ENCODE measurements at regions not wholly inside any gene's neighbourhood (a gene's known extent, or its start where the extent isn't known, plus 50 kb on each side); places are given as distances from the start of the nearest gene placed in this dataset.

DNA sequence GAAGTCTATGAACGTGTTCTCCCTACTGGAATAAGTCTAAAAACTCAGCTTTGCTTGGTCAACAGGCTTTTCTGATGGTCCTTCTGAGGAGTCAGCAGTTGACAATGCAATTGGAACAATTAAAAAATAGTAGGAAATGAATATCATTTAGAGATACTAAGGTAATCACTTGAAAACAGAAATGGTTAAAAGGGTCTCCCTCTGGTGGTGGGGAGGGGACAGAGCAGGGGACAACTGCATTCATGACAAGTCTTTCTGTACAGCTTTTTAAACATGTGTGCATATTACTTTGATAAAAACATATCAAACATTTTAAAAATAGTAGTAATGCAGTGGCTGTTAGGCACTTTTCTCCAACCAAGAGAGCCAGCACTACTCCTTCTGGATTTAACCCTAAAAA lies 119.9 kb upstream of the FHIT start:
- Histone ChIP-seq H3K27ac (ENCODE audit: extremely low read depth, low read depth, low read length) (no peak overlapping the region), H3K4me3 (ENCODE audit: low read depth, low read length) (no peak overlapping the region), H3K4me1 (ENCODE audit: control insufficient read depth, insufficient read depth, low read length) (no peaks in the 10 kb centered on the region), H3K36me3 (ENCODE audit: control insufficient read depth in 2 of 2, insufficient read depth in 1 of 2, low read length in 2 of 2) (no peaks in the 10 kb centered on the region), H3K9me3 (ENCODE audit: control insufficient read depth, insufficient read depth, low read depth, low read length) (no peaks in the 10 kb centered on the region)
- CTCF ChIA-PET, result interaction anchor here (0.6 to 1.4 kb wide), 12 partner anchors 9 to 1697 kb away, joined by 3 to 6 read pairs (median 3); no protein-coding TSS in a partner anchor
- POLR2A ChIA-PET, result no interaction called here
- TF ChIP-seq, protein P1, sequence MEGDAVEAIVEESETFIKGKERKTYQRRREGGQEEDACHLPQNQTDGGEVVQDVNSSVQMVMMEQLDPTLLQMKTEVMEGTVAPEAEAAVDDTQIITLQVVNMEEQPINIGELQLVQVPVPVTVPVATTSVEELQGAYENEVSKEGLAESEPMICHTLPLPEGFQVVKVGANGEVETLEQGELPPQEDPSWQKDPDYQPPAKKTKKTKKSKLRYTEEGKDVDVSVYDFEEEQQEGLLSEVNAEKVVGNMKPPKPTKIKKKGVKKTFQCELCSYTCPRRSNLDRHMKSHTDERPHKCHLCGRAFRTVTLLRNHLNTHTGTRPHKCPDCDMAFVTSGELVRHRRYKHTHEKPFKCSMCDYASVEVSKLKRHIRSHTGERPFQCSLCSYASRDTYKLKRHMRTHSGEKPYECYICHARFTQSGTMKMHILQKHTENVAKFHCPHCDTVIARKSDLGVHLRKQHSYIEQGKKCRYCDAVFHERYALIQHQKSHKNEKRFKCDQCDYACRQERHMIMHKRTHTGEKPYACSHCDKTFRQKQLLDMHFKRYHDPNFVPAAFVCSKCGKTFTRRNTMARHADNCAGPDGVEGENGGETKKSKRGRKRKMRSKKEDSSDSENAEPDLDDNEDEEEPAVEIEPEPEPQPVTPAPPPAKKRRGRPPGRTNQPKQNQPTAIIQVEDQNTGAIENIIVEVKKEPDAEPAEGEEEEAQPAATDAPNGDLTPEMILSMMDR (tag by site-specific recombination; IDR thresholded peaks at IDR 0.05), result 0 out of 2 replicates have a peak, but pooled peaks have one; percentile 24
- TF ChIP-seq ZNF776 (tag by site-specific recombination; IDR thresholded peaks at IDR 0.05; ENCODE audit: borderline replicate concordance) (no peak), ZNF473 (tag by site-specific recombination; IDR thresholded peaks at IDR 0.05) (no peak), SP3 (tag by site-specific recombination; IDR thresholded peaks at IDR 0.05) (no peak), ZBTB7A (tag by site-specific recombination; IDR thresholded peaks at IDR 0.05; ENCODE audit: low read depth) (no peak), SP2 (tag by site-specific recombination; IDR thresholded peaks at IDR 0.05) (no peak), ZNF654 (tag by site-specific recombination; IDR thresholded peaks at IDR 0.05; ENCODE audit: low read depth) (peak; percentile 24; the same call in 1 of the 2 replicates), ZNF335 (tag by site-specific recombination; conservative IDR thresholded peaks at IDR 0.05) (no peak), ZFHX2 (tag by site-specific recombination; conservative IDR thresholded peaks at IDR 0.05) (no peak), KLF9 (tag by site-specific recombination; IDR thresholded peaks at IDR 0.05; ENCODE audit: low read depth) (no peak), ZNF211 (tag by site-specific recombination; IDR thresholded peaks at IDR 0.05; ENCODE audit: low read depth) (no peak), SCRT1 (tag by site-specific recombination; IDR thresholded peaks at IDR 0.05; ENCODE audit: borderline replicate concordance) (no peak)

DNA sequence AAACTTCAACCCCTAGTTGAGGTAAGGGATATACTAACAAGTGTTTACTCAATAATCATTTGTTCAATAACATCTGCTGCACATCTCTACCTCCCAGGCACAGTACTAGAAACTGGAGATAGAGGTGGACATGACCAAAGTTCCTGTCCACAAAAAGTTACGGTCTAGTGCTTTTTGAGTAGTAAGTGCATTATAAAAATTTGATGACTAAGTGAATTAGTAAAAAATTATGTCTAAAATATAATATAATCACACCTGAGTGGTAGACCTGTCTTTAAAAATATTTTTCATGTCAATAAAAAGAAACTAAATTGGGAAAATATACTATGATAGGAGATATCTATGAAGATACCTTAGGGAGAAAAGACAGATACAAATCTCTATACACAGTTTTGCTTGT lies 121.5 kb upstream of the FHIT start:
- no peaks in the 10 kb centered on the region for H3K36me3 ChIP-seq (ENCODE audit: control insufficient read depth in 2 of 2, insufficient read depth in 1 of 2, low read length in 2 of 2)
- CTCF ChIA-PET, result interaction anchor here (0.6 to 0.8 kb wide), 3 partner anchors 9 to 1106 kb away, joined by 3 read pairs; no protein-coding TSS in a partner anchor
- no peaks in the 10 kb centered on the region for H3K9me3 ChIP-seq (ENCODE audit: control insufficient read depth, insufficient read depth, low read depth, low read length)
- H3K27ac ChIP-seq (ENCODE audit: extremely low read depth, low read depth, low read length), result no peak overlapping the region
- no peak overlapping the region for H3K4me3 ChIP-seq (ENCODE audit: low read depth, low read length)
- POLR2A ChIA-PET, result no interaction called here
- H3K4me1 ChIP-seq (ENCODE audit: control insufficient read depth, insufficient read depth, low read length), result no peaks in the 10 kb centered on the region
- TF ChIP-seq, protein P2, sequence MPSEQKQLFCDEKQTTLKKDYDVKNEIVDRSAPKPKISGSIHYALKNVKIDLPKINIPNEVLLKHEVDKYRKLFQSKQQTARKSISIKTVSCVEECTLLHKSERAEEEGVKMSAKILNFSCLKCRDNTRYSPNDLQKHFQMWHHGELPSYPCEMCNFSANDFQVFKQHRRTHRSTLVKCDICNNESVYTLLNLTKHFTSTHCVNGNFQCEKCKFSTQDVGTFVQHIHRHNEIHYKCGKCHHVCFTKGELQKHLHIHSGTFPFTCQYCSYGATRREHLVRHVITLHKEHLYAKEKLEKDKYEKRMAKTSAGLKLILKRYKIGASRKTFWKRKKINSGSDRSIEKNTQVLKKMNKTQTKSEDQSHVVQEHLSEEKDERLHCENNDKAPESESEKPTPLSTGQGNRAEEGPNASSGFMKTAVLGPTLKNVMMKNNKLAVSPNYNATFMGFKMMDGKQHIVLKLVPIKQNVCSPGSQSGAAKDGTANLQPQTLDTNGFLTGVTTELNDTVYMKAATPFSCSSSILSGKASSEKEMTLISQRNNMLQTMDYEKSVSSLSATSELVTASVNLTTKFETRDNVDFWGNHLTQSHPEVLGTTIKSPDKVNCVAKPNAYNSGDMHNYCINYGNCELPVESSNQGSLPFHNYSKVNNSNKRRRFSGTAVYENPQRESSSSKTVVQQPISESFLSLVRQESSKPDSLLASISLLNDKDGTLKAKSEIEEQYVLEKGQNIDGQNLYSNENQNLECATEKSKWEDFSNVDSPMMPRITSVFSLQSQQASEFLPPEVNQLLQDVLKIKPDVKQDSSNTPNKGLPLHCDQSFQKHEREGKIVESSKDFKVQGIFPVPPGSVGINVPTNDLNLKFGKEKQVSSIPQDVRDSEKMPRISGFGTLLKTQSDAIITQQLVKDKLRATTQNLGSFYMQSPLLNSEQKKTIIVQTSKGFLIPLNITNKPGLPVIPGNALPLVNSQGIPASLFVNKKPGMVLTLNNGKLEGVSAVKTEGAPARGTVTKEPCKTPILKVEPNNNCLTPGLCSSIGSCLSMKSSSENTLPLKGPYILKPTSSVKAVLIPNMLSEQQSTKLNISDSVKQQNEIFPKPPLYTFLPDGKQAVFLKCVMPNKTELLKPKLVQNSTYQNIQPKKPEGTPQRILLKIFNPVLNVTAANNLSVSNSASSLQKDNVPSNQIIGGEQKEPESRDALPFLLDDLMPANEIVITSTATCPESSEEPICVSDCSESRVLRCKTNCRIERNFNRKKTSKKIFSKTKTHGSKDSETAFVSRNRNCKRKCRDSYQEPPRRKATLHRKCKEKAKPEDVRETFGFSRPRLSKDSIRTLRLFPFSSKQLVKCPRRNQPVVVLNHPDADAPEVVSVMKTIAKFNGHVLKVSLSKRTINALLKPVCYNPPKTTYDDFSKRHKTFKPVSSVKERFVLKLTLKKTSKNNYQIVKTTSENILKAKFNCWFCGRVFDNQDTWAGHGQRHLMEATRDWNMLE (tag by site-specific recombination; conservative IDR thresholded peaks at IDR 0.05; ENCODE audit: low read depth), result no peak
- TF ChIP-seq SETDB1 (IDR thresholded peaks at IDR 0.05; ENCODE audit: insufficient read length, low read length) (no peak), ZBTB17 (tag by site-specific recombination; IDR thresholded peaks at IDR 0.05) (no peak), ZNF302 (tag by site-specific recombination; IDR thresholded peaks at IDR 0.05; ENCODE audit: low read depth) (no peak), ZNF112 (tag by site-specific recombination; IDR thresholded peaks at IDR 0.05) (no peak), OSR2 (tag by site-specific recombination; IDR thresholded peaks at IDR 0.05) (no peak), ZNF701 (tag by site-specific recombination; IDR thresholded peaks at IDR 0.05) (no peak), ZNF561 (tag by site-specific recombination; IDR thresholded peaks at IDR 0.05; ENCODE audit: borderline replicate concordance) (no peak)
- TF ChIP-seq, protein P3, sequence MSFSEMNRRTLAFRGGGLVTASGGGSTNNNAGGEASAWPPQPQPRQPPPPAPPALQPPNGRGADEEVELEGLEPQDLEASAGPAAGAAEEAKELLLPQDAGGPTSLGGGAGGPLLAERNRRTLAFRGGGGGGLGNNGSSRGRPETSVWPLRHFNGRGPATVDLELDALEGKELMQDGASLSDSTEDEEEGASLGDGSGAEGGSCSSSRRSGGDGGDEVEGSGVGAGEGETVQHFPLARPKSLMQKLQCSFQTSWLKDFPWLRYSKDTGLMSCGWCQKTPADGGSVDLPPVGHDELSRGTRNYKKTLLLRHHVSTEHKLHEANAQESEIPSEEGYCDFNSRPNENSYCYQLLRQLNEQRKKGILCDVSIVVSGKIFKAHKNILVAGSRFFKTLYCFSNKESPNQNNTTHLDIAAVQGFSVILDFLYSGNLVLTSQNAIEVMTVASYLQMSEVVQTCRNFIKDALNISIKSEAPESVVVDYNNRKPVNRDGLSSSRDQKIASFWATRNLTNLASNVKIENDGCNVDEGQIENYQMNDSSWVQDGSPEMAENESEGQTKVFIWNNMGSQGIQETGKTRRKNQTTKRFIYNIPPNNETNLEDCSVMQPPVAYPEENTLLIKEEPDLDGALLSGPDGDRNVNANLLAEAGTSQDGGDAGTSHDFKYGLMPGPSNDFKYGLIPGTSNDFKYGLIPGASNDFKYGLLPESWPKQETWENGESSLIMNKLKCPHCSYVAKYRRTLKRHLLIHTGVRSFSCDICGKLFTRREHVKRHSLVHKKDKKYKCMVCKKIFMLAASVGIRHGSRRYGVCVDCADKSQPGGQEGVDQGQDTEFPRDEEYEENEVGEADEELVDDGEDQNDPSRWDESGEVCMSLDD (tag by site-specific recombination; IDR thresholded peaks at IDR 0.05), result no peak
- TF ChIP-seq, protein P4, sequence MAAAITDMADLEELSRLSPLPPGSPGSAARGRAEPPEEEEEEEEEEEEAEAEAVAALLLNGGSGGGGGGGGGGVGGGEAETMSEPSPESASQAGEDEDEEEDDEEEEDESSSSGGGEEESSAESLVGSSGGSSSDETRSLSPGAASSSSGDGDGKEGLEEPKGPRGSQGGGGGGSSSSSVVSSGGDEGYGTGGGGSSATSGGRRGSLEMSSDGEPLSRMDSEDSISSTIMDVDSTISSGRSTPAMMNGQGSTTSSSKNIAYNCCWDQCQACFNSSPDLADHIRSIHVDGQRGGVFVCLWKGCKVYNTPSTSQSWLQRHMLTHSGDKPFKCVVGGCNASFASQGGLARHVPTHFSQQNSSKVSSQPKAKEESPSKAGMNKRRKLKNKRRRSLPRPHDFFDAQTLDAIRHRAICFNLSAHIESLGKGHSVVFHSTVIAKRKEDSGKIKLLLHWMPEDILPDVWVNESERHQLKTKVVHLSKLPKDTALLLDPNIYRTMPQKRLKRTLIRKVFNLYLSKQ (tag by site-specific recombination; IDR thresholded peaks at IDR 0.05; ENCODE audit: borderline replicate concordance), result no peak
- TF ChIP-seq, protein P5, sequence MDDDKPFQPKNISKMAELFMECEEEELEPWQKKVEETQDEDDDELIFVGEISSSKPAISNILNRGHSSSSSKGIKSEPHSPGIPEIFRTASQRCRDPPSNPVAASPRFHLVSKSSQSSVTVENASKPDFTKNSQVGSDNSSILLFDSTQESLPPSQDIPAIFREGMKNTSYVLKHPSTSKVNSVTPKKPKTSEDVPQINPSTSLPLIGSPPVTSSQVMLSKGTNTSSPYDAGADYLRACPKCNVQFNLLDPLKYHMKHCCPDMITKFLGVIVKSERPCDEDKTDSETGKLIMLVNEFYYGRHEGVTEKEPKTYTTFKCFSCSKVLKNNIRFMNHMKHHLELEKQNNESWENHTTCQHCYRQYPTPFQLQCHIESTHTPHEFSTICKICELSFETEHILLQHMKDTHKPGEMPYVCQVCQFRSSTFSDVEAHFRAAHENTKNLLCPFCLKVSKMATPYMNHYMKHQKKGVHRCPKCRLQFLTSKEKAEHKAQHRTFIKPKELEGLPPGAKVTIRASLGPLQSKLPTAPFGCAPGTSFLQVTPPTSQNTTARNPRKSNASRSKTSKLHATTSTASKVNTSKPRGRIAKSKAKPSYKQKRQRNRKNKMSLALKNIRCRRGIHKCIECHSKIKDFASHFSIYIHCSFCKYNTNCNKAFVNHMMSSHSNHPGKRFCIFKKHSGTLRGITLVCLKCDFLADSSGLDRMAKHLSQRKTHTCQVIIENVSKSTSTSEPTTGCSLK (tag by site-specific recombination; IDR thresholded peaks at IDR 0.05), result no peak

All from HEK293 (cell line).